CD14-positive monocyte (primary cell): ENCODE measurements at regions not wholly inside any gene's neighbourhood (a gene's known extent, or its start where the extent isn't known, plus 50 kb on each side); places are given as distances from the start of the nearest gene placed in this dataset.
"Not testable (repeated sequence)": the region's sequence is repeated elsewhere in the genome, so short reads cannot be mapped to it uniquely, and the experiment has no call there.

ENCODE experiments used
- DNase-seq, 3 donors: peaks; one replicate each; pipeline ENCODE4 v3.0.0-alpha.2; 2011 to 2022
- H2AFZ ChIP-seq: 2 replicates; pipeline ENCODE4 v1.6.0; 2012; ENCODE audit warnings: mild to moderate bottlenecking, low read depth, low read length, inconsistent platforms; ENCODE audit not compliant: insufficient read depth, poor library complexity, severe bottlenecking
- H3K27ac ChIP-seq, 2 donors: 1 replicate in 1 of 2; 2 replicates in 1 of 2; pipeline ENCODE4 v1.5.1; 2012 to 2013; ENCODE audit warnings: low read length in 2 of 2, control low read depth in 1 of 2, inconsistent platforms in 1 of 2, low read depth in 1 of 2, mild to moderate bottlenecking in 1 of 2
- H3K27me3 ChIP-seq, 2 donors: one replicate each; pipeline versions ENCODE4 v1.6.0 to v1.6.1; 2011 to 2013; ENCODE audit warnings: low read length in 2 of 2; ENCODE audit not compliant: control insufficient read depth in 2 of 2, insufficient read depth in 2 of 2
- H3K36me3 ChIP-seq, 2 donors: replicated peaks in 1 of 2; 1 replicate in 1 of 2; 2 replicates in 1 of 2; pipeline versions ENCODE4 v1.5.1 to v1.6.1; 2012 to 2013; ENCODE audit warnings: low read length in 2 of 2, control low read depth in 1 of 2, inconsistent platforms in 1 of 2, mild to moderate bottlenecking in 1 of 2; ENCODE audit not compliant: insufficient read depth in 2 of 2, control insufficient read depth in 1 of 2
- H3K4me1 ChIP-seq, 2 donors: 1 replicate in 1 of 2; 2 replicates in 1 of 2; pipeline versions ENCODE4 v1.5.1 to v1.6.1; 2012 to 2013; ENCODE audit warnings: low read length in 2 of 2, control low read depth in 1 of 2, inconsistent platforms in 1 of 2, mild to moderate bottlenecking in 1 of 2, moderate library complexity in 1 of 2; ENCODE audit not compliant: insufficient read depth in 2 of 2, control insufficient read depth in 1 of 2
- H3K4me2 ChIP-seq: replicated peaks from 2 replicates; pipeline ENCODE3; 2012; ENCODE audit warnings: low read length, moderate library complexity, mild to moderate bottlenecking; ENCODE audit not compliant: poor library complexity, severe bottlenecking; ENCODE audit errors: extremely low read depth
- H3K4me3 ChIP-seq, 3 experiments: fragments of 200-600 bp in 1 of 3; sonication (generic) in 1 of 3; replicated peaks in 1 of 3; 1 replicate in 2 of 3; 2 replicates in 1 of 3; pipeline ENCODE4 v1.5.1; 2011 to 2013; ENCODE audit warnings: low read length in 3 of 3, mild to moderate bottlenecking in 3 of 3, control low read depth in 2 of 3, low read depth in 2 of 3, inconsistent platforms in 1 of 3, moderate library complexity in 1 of 3
- H3K79me2 ChIP-seq: 2 replicates; pipeline ENCODE4 v1.6.0; 2012; ENCODE audit warnings: mild to moderate bottlenecking, control low read depth, inconsistent platforms, low read length, moderate library complexity; ENCODE audit not compliant: insufficient read depth
- H3K9ac ChIP-seq: 2 replicates; pipeline ENCODE4 v1.6.0; 2017; ENCODE audit warnings: low read length, mild to moderate bottlenecking; ENCODE audit not compliant: insufficient read depth, poor library complexity, severe bottlenecking
- H3K9me3 ChIP-seq, 2 donors: replicated peaks in 1 of 2; 1 replicate in 1 of 2; 2 replicates in 1 of 2; pipeline versions ENCODE4 v1.5.1 to v1.6.1; 2012 to 2013; ENCODE audit warnings: low read length in 2 of 2, control low read depth in 1 of 2; ENCODE audit not compliant: control insufficient read depth in 1 of 2, insufficient read depth in 1 of 2
- H4K20me1 ChIP-seq: 2 replicates; pipeline ENCODE4 v1.6.0; 2012; ENCODE audit warnings: mild to moderate bottlenecking, low read length, control low read depth, moderate library complexity; ENCODE audit not compliant: insufficient read depth
- H3K27ac Mint-ChIP-seq, 7 donors: one replicate each; pipeline ENCODE4 v1.8.0; 2020; ENCODE audit warnings: mild to moderate bottlenecking in 7 of 7, mixed read lengths in 7 of 7, moderate library complexity in 6 of 7, inconsistent platforms in 2 of 7
- H3K27me3 Mint-ChIP-seq, 3 donors: one replicate each; pipeline ENCODE4 v1.8.0; 2021 to 2022; ENCODE audit warnings: low read depth in 3 of 3, mild to moderate bottlenecking in 3 of 3, mixed read lengths in 3 of 3, moderate library complexity in 3 of 3, inconsistent platforms in 1 of 3
- H3K36me3 Mint-ChIP-seq, 2 donors: one replicate each; pipeline ENCODE4 v1.8.0; 2020; ENCODE audit warnings: mixed read lengths in 2 of 2, inconsistent platforms in 1 of 2, mild to moderate bottlenecking in 1 of 2
- H3K4me1 Mint-ChIP-seq: one replicate; pipeline ENCODE4 v1.8.0; 2020; ENCODE audit warnings: mild to moderate bottlenecking, mixed read lengths
- H3K4me3 Mint-ChIP-seq, 2 donors: one replicate each; pipeline ENCODE4 v1.8.0; 2020; ENCODE audit warnings: mild to moderate bottlenecking in 2 of 2, mixed read lengths in 2 of 2, moderate library complexity in 1 of 2
- H3K9me3 Mint-ChIP-seq, 7 donors: one replicate each; pipeline ENCODE4 v1.8.0; 2020 to 2022; ENCODE audit warnings: mixed read lengths in 7 of 7, mild to moderate bottlenecking in 6 of 7, moderate library complexity in 6 of 7, inconsistent platforms in 2 of 7
- CTCF ChIP-seq: fragments of 200-600 bp; IDR thresholded peaks from one replicate; pipeline ENCODE4 v1.8.0; 2022; ENCODE audit warnings: antibody characterized with exemption, mild to moderate bottlenecking
- WGBS: methylation state at CpG from one replicate; pipeline ENCODE4 v1.1.5; 2013; ENCODE audit warnings: missing lambda C conversion rate; ENCODE audit not compliant: insufficient coverage; 5-methylcytosine and 5-hydroxymethylcytosine counted together
- intact Hi-C, 2 donors: fragments of 100-400 bp; cut with micrococcal nuclease; formaldehyde crosslinking; loops; one replicate each; pipeline versions ENCODE4 v1.15.0 to v1.15.1; 2023

GRCh38 chr10:21105331-21105730 is 208.2 kb upstream of the NEBL start:
- no CpG with 5 or more reads among the region's 3 CpGs for WGBS
- H3K36me3 Mint-ChIP-seq, H3K4me3 ChIP-seq, H3K27ac Mint-ChIP-seq, H3K9me3 Mint-ChIP-seq, H3K9ac ChIP-seq, H3K4me1 ChIP-seq, DNase-seq, H3K27me3 ChIP-seq, H3K4me3 Mint-ChIP-seq, H3K27ac ChIP-seq, H3K4me1 Mint-ChIP-seq, H3K79me2 ChIP-seq, H3K4me2 ChIP-seq, H4K20me1 ChIP-seq, H3K27me3 Mint-ChIP-seq, intact Hi-C loops, H2AFZ ChIP-seq, H3K36me3 ChIP-seq, H3K9me3 ChIP-seq: not testable (repeated sequence)

- Mint-ChIP-seq H3K4me1 (no peaks in the 10 kb centered on the region), H3K36me3 (no peaks in the 10 kb centered on the region), H3K4me3 (no peak overlapping the region), H3K9me3 (peaks cover 0 to 5% (median 0%) of the 10 kb centered on the region in 7 donors), H3K27ac (no peak overlapping the region), H3K27me3 (peaks cover 2 to 8% (median 3%) of the 10 kb centered on the region in 3 donors)
- Histone ChIP-seq H4K20me1 (no peaks in the 10 kb centered on the region), H3K4me3 (no peak overlapping the region), H3K4me1 (no peaks in the 10 kb centered on the region), H3K79me2 (no peaks in the 10 kb centered on the region), H3K4me2 (no peak overlapping the region), H3K9me3 (no peaks in the 10 kb centered on the region), H3K36me3 (no peaks in the 10 kb centered on the region), H3K27me3 (no peaks in the 10 kb centered on the region), H3K27ac (no peak overlapping the region), H2AFZ (no peak overlapping the region), H3K9ac (no peak overlapping the region)
- no peak for TF ChIP-seq CTCF
- intact Hi-C loops = no loop called here
- WGBS = 83% methylated on average over 2 of the region's 7 CpGs
- DNase-seq = no peak
These were observed 203.9 kb upstream of the NEBL start for GRCh38 chr10:21100871-21101514.
